Epithelial cell of esophagus (primary cell): ENCODE measurements at regions not wholly inside any gene's neighbourhood (a gene's known extent, or its start where the extent isn't known, plus 50 kb on each side); places are given as distances from the start of the nearest gene placed in this dataset.

ENCODE experiments used
- DNase-seq: peaks from one replicate; pipeline ENCODE4 v3.0.0; 2010; ENCODE audit warnings: low read depth
- H3K4me3 ChIP-seq: 2 replicates; pipeline ENCODE4 v1.5.1; 2011; ENCODE audit warnings: mild to moderate bottlenecking, low read length, control low read depth
- TF ChIP-seq, protein P1 (sequence below): IDR thresholded peaks from 2 replicates; pipeline ENCODE4 v1.5.1; 2011; ENCODE audit warnings: low read depth, mild to moderate bottlenecking, low read length, control low read depth, inconsistent platforms; ENCODE audit not compliant: insufficient read depth; ENCODE audit errors: missing control alignments

DNA sequence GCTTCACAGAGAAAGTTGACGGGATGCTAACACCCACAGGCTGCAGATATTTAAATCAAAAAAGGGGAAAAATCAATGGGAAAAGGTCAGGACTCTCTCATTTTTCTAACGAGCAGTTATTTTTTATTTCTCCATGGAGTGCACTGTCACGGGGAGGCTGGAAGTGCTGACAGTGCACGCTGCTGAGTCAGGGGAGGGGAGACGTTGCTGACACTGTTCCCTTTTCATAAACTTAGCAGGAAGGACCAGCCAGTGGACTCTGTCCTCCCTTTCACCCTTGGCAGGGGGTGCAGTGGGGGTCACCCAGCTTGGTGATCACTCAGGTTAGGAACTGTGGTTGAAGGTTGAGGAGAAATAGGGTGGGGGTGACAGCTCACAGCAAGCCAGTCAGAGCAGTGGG lies 65.6 kb upstream of the FUT8 start:
- no peak overlapping the region for H3K4me3 ChIP-seq
- DNase-seq, result no peak
- TF ChIP-seq, protein P1, sequence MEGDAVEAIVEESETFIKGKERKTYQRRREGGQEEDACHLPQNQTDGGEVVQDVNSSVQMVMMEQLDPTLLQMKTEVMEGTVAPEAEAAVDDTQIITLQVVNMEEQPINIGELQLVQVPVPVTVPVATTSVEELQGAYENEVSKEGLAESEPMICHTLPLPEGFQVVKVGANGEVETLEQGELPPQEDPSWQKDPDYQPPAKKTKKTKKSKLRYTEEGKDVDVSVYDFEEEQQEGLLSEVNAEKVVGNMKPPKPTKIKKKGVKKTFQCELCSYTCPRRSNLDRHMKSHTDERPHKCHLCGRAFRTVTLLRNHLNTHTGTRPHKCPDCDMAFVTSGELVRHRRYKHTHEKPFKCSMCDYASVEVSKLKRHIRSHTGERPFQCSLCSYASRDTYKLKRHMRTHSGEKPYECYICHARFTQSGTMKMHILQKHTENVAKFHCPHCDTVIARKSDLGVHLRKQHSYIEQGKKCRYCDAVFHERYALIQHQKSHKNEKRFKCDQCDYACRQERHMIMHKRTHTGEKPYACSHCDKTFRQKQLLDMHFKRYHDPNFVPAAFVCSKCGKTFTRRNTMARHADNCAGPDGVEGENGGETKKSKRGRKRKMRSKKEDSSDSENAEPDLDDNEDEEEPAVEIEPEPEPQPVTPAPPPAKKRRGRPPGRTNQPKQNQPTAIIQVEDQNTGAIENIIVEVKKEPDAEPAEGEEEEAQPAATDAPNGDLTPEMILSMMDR, result no peak

DNA sequence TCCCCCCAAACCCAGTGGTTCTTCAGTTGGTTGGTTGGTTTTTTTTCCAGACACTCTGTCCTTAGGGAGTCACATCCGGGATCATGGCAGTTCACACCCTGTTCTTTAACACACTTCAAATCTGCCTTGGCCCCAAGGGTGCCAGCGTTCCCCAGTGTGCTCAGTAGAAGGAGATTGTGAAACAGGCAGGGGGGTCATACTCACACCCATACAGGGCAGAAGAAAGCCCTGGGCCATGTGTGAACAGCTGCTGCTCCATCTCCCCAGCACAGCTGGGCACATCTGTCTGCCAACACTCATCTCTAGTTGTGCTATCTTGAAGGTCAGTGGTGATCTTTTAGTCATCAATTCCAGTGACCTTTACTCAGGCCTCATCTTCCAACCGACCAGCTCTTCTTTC lies 64.4 kb upstream of the FUT8 start:
- H3K4me3 ChIP-seq, result no peak overlapping the region
- no peak for DNase-seq
- TF ChIP-seq, protein P1, result no peak

DNA sequence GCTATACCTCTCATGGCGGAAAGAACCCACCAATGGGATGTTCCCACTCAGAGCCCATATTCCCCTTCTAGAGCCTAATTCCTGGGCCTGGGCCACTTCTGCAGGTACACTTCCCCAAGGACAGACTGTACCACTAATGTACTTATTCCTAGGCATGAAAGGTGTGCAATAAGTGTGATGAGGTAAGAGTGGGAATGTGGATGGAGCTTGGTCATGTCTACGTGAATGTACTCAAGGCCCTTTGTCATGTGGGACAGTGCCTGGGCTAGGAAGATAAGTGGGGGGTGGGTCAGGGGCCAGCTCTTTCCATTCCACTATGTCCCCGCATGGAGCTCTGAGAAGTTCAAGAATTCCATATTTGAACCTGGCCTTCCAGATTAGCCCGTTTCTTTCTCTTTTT lies 63.4 kb upstream of the FUT8 start:
- TF ChIP-seq, protein P1, result no peak
- peak; percentile 66 for DNase-seq
- no peak overlapping the region for H3K4me3 ChIP-seq

GRCh38 chr14:65351493-65352194 lies 60.9 kb upstream of the FUT8 start:
- TF ChIP-seq, protein P1, result no peak
- DNase-seq, result no peak
- H3K4me3 ChIP-seq, result no peak overlapping the region

- peak; percentile 94 for DNase-seq
These were observed 59.5 kb upstream of the FUT8 start for GRCh38 chr14:65352964-65353530.

DNA sequence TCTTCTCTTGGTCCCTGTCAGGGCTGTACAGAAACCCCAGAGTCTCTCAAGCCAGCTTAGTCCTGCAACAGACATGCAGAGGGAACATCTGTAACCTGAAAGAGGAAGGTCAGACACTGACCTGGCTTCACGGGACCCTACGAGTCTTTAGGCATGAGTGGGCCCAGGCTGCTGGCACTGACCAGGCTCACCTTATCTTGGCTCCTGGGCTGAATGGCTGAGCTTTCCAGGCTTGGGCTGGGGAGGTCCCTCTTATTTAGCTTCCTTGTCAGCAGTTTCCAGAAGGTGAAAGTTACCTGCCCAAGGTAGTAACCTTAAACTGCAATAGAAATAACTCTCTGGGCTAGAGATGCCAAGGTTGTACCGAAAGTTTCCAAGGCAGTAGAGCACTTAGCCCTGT lies 58.4 kb upstream of the FUT8 start:
- TF ChIP-seq, protein P1, result no peak
- no peak for DNase-seq
- H3K4me3 ChIP-seq, result no peak overlapping the region

More at GRCh38 chr14:65352964-65353530, 59.5 kb upstream of the FUT8 start:
- no peak overlapping the region for H3K4me3 ChIP-seq
- TF ChIP-seq, protein P1, result peak; percentile 16

DNA sequence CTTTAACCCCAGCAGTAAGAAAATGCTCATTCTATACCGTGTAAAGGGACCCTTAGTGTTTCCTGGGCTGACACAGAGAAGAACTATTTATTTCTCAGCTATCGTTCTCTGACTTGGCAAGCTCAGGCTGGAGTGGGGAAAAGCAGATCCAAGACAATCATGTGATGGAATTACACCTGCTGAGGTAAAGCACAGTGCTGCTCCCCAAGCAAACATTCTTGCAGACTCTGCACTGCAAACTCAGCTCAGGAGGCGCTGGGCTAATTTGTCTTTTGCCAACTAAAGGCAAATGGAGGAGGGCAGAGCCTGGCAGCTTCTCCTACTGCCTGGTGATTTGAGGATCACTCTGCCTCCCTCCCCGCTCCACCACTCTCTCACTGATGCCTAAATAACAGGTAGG lies 57.8 kb upstream of the FUT8 start:
- TF ChIP-seq, protein P1, result no peak
- no peak overlapping the region for H3K4me3 ChIP-seq

More for the DNA sequence above, 57.8 kb upstream of the FUT8 start:
- DNase-seq, result peak; percentile 65
